HUES48 (cell line): ENCODE measurements at regions not wholly inside any gene's neighbourhood (a gene's known extent, or its start where the extent isn't known, plus 50 kb on each side); places are given as distances from the start of the nearest gene placed in this dataset.
"Not testable (repeated sequence)": the region's sequence is repeated elsewhere in the genome, so short reads cannot be mapped to it uniquely, and the experiment has no call there.

Experiments
- H3K27ac ChIP-seq: one replicate; pipeline ENCODE4 v1.7.0; 2013; ENCODE audit warnings: low read depth, low read length, inconsistent platforms
- H3K27me3 ChIP-seq: 2 replicates; pipeline ENCODE4 v1.6.1; 2013; ENCODE audit warnings: mild to moderate bottlenecking, low read length; ENCODE audit not compliant: control insufficient read depth, insufficient read depth
- H3K36me3 ChIP-seq: 2 replicates; pipeline ENCODE4 v1.6.1; 2013; ENCODE audit warnings: low read length; ENCODE audit not compliant: control insufficient read depth, insufficient read depth
- H3K4me1 ChIP-seq: 2 replicates; pipeline ENCODE4 v1.6.1; 2013; ENCODE audit warnings: mild to moderate bottlenecking, low read length; ENCODE audit not compliant: control insufficient read depth, insufficient read depth
- H3K4me3 ChIP-seq: 2 replicates; pipeline ENCODE4 v1.5.1; 2013; ENCODE audit warnings: mild to moderate bottlenecking, low read depth, low read length
- H3K9ac ChIP-seq: 2 replicates; pipeline ENCODE4 v1.6.1; 2013; ENCODE audit warnings: mild to moderate bottlenecking, low read depth, low read length, moderate library complexity
- H3K9me3 ChIP-seq: 2 replicates; pipeline ENCODE4 v1.6.1; 2013; ENCODE audit warnings: low read length; ENCODE audit not compliant: control insufficient read depth, insufficient read depth

DNA sequence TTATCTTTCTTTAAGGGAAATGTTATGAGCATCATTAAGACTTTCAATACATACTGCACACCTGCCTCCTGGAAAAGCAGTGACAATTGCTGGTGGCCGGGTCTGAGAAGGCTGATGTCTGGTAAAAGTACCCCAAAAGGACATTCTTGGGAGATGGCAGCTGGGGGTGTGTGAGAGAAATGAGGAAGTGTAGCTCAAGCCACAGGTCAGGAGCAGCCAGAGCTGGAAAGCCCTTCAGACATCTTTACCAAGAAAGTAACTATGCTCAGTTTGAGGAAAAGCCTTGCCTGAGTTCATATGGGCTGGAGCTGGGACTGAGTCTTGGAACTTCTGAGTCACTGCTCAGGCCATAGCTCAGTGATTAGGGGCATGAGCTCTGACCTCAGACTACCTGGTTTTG, 94.7 kb upstream of the N4BP1 start:
- Histone ChIP-seq H3K4me1 (no peaks in the 10 kb centered on the region), H3K36me3 (no peaks in the 10 kb centered on the region), H3K27ac (no peak overlapping the region), H3K9me3 (no peaks in the 10 kb centered on the region), H3K4me3 (no peak overlapping the region), H3K9ac (no peak overlapping the region), H3K27me3 (no peaks in the 10 kb centered on the region)

DNA sequence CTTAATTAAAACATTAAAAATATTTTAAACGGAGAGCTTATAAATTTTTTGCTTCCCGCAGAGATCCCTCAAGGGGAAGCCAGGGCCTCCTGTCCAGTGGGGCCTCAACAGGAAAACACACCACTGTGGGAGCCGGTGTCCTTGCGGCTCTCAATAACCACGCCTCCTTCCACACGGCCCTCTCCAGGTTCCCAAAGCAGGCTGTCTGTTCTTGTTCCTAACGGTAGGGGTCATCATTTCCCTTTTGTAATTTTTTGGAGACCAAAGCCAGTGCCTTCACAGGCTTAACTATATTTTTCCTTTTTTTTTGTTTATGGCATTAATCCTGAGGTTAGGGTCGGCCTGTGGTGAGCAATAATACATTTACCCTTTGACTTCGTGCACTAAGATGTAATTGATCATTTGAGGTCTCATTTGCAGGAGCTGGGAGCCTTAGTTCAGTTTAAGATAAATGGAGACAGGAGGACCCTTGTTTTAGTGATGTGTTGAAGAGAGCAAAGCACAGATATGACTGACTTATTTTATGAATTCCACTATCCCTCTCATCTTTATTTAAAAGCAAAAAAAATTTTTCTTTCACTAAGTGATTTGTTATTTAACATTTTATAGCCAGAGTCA, 77.5 kb upstream of the N4BP1 start:
- Histone ChIP-seq H3K27ac (no peak overlapping the region), H3K27me3 (no peaks in the 10 kb centered on the region), H3K9ac (no peak overlapping the region), H3K4me1 (no peaks in the 10 kb centered on the region), H3K4me3 (no peak overlapping the region), H3K9me3 (no peaks in the 10 kb centered on the region), H3K36me3 (no peaks in the 10 kb centered on the region)

DNA sequence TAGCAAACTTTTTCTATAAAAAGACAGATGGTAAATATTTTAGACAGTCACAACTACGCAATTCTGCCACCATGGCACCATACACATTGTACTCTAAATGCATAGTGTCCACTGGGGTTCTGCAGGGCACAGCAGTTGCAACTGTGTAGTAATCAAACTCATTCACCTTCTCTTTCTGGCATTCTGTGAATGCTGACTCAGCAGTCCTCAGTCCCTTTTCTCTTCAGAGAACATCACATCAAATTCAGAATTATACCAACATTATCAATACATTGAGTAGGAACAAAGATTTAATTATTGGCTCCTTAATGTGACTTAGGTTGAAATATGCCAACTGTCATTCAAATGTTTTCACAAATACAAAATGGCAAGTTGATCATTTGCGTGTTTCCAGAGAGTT, 74.2 kb upstream of the N4BP1 start:
- no peaks in the 10 kb centered on the region for H3K9me3 ChIP-seq
- no peak overlapping the region for H3K9ac ChIP-seq
- no peak overlapping the region for H3K27ac ChIP-seq
- H3K27me3 ChIP-seq, result no peaks in the 10 kb centered on the region
- no peak overlapping the region for H3K4me3 ChIP-seq
- H3K36me3 ChIP-seq, result no peaks in the 10 kb centered on the region
- no peaks in the 10 kb centered on the region for H3K4me1 ChIP-seq

GRCh38 chr16:48682971-48683370, 73.0 kb upstream of the N4BP1 start:
- Histone ChIP-seq H3K9ac (no peak overlapping the region), H3K36me3 (no peaks in the 10 kb centered on the region), H3K4me1 (no peaks in the 10 kb centered on the region), H3K4me3 (no peak overlapping the region), H3K27ac (no peak overlapping the region), H3K27me3 (no peaks in the 10 kb centered on the region), H3K9me3 (no peaks in the 10 kb centered on the region)

DNA sequence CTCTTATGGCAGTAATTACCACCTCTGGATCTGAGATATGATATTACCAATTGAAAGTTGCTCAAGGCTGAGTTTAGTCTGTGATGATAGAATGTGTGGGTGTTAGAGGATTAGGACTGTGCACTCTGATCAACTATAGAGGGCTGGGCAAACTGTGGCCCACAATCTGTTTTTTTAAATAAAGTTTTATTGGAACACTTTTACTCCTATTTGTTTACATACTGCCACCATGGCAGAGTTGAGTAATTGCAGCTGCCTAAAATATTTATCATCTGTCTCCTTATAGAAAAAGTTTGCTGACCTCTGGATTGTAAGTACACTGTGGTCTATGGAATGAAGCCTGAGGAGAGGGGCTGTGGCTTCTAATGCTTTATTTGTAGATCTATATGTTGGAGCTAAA, 71.5 kb upstream of the N4BP1 start:
- no peaks in the 10 kb centered on the region for H3K36me3 ChIP-seq
- no peak overlapping the region for H3K27ac ChIP-seq
- H3K9ac ChIP-seq, result no peak overlapping the region
- no peak overlapping the region for H3K4me3 ChIP-seq
- H3K27me3 ChIP-seq, result no peaks in the 10 kb centered on the region
- no peaks in the 10 kb centered on the region for H3K4me1 ChIP-seq
- no peaks in the 10 kb centered on the region for H3K9me3 ChIP-seq

GRCh38 chr16:48680881-48681280, 70.9 kb upstream of the N4BP1 start:
- no peaks in the 10 kb centered on the region for H3K36me3 ChIP-seq
- no peak overlapping the region for H3K4me3 ChIP-seq
- no peaks in the 10 kb centered on the region for H3K4me1 ChIP-seq
- H3K9ac ChIP-seq, result no peak overlapping the region
- H3K27me3 ChIP-seq, result no peaks in the 10 kb centered on the region
- no peaks in the 10 kb centered on the region for H3K9me3 ChIP-seq
- no peak overlapping the region for H3K27ac ChIP-seq

GRCh38 chr16:48676836-48677235, 66.9 kb upstream of the N4BP1 start:
- Histone ChIP-seq H3K9me3 (no peaks in the 10 kb centered on the region), H3K9ac (no peak overlapping the region), H3K36me3 (no peaks in the 10 kb centered on the region), H3K4me1 (no peaks in the 10 kb centered on the region), H3K27me3 (no peaks in the 10 kb centered on the region), H3K4me3 (no peak overlapping the region), H3K27ac (no peak overlapping the region)

DNA sequence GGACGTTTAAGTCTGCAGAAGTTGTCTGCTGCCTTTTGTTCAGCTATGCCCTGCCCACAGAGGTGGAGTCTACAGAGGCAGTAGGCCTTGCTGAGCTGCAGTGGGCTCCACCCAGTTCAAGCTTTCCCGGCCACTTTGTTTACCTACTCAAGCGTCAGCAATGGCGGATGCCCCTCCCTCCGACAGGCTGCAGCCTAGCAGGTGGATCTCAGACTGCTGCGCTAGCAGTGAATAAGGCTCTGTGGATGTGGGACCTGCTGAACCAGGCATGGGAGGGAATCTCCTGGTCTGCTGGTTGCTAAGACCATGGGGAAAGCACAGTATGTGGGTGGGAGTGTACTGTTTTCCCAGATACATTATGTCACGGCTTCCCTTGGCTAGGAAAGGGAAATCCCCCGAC, 58.2 kb upstream of the N4BP1 start:
- not testable (repeated sequence) for H3K27me3 ChIP-seq, H3K9ac ChIP-seq, H3K36me3 ChIP-seq, H3K9me3 ChIP-seq, H3K4me1 ChIP-seq, H3K4me3 ChIP-seq, H3K27ac ChIP-seq

DNA sequence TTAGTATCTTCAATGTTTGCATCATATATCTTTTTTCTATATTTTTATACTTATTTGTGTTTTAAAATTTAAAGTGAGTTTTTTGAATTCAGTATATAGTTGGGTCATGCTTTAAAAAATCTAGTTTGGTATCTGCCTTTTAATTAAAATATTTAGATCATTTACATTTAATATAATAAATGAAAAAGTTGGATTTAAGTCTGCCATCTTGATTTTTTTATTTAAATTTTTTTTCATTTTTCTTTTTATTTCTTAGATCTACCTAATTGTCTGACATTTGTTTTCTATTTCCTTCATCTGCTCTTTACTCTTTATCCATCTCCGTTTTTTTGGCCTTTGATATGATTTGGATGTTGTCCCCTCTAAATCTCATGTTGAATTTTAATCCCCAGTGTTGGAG, 50.0 kb upstream of the N4BP1 start:
- Histone ChIP-seq H3K9ac (no peak overlapping the region), H3K4me3 (no peak overlapping the region), H3K9me3 (no peaks in the 10 kb centered on the region), H3K36me3 (no peaks in the 10 kb centered on the region), H3K27ac (no peak overlapping the region), H3K27me3 (no peaks in the 10 kb centered on the region), H3K4me1 (no peaks in the 10 kb centered on the region)
